ENCODE measurements at regions not wholly inside any gene's neighbourhood (a gene's known extent, or its start where the extent isn't known, plus 50 kb on each side); places are given as distances from the start of the nearest gene placed in this dataset.

GRCh38 chr3:20572473-20572872 is 386.5 kb upstream of the SGO1 start:
- intact Hi-C loops (cut with micrococcal nuclease): no loop called here
- H3K27me3 Mint-ChIP-seq (ENCODE audit: low read depth in 3 of 3): no peaks in the 10 kb centered on the region
- H3K9me3 Mint-ChIP-seq: peaks cover 4 to 17% (median 6%) of the 10 kb centered on the region in 7 donors
- H3K9me3 ChIP-seq (replicated peaks in 1 of 2; ENCODE audit: control insufficient read depth in 1 of 2, insufficient read depth in 1 of 2, low read length in 2 of 2): peaks cover 3 to 19% of the 10 kb centered on the region in 2 donors
- DNase-seq: no peak
- no peak overlapping the region for H3K9ac ChIP-seq (ENCODE audit: insufficient read depth, low read length, poor library complexity, severe bottlenecking)
- no peak overlapping the region for H3K4me3 Mint-ChIP-seq
- no peaks in the 10 kb centered on the region for H3K27me3 ChIP-seq (ENCODE audit: control insufficient read depth in 2 of 2, insufficient read depth in 2 of 2, low read length in 2 of 2)
- no peak overlapping the region for H3K4me2 ChIP-seq (replicated peaks; ENCODE audit: extremely low read depth, low read length, poor library complexity, severe bottlenecking)
- no peak overlapping the region for H2AFZ ChIP-seq (ENCODE audit: insufficient read depth, low read depth, low read length, poor library complexity, severe bottlenecking)
- no peaks in the 10 kb centered on the region for H3K4me1 ChIP-seq (ENCODE audit: control insufficient read depth in 1 of 2, insufficient read depth in 2 of 2, low read length in 2 of 2)
- H3K36me3 Mint-ChIP-seq: no peaks in the 10 kb centered on the region
- H3K4me1 Mint-ChIP-seq: no peaks in the 10 kb centered on the region
- no peaks in the 10 kb centered on the region for H3K36me3 ChIP-seq (replicated peaks in 1 of 2; ENCODE audit: control insufficient read depth in 1 of 2, insufficient read depth in 2 of 2, low read length in 2 of 2)
- no peak overlapping the region for H3K4me3 ChIP-seq (replicated peaks in 1 of 3; ENCODE audit: low read depth in 2 of 3, low read length in 3 of 3)
- H4K20me1 ChIP-seq (ENCODE audit: insufficient read depth, low read length): no peaks in the 10 kb centered on the region
- no peak for TF ChIP-seq CTCF (IDR thresholded peaks at IDR 0.05)
- H3K27ac ChIP-seq (ENCODE audit: low read depth in 1 of 2, low read length in 2 of 2): no peak overlapping the region
- 100% methylated on average over 5 of the region's 5 CpGs for WGBS (ENCODE audit: insufficient coverage)
- no peaks in the 10 kb centered on the region for H3K79me2 ChIP-seq (ENCODE audit: insufficient read depth, low read length)
- H3K27ac Mint-ChIP-seq: no peak overlapping the region

- no peak overlapping the region for H3K4me3 Mint-ChIP-seq
- Histone ChIP-seq H3K9me3 (replicated peaks in 1 of 2; ENCODE audit: control insufficient read depth in 1 of 2, insufficient read depth in 1 of 2, low read length in 2 of 2) (peaks cover 3 to 14% of the 10 kb centered on the region in 2 donors), H3K4me1 (ENCODE audit: control insufficient read depth in 1 of 2, insufficient read depth in 2 of 2, low read length in 2 of 2) (no peaks in the 10 kb centered on the region), H3K27me3 (ENCODE audit: control insufficient read depth in 2 of 2, insufficient read depth in 2 of 2, low read length in 2 of 2) (no peaks in the 10 kb centered on the region), H3K27ac (ENCODE audit: low read depth in 1 of 2, low read length in 2 of 2) (no peak overlapping the region), H4K20me1 (ENCODE audit: insufficient read depth, low read length) (no peaks in the 10 kb centered on the region), H3K4me2 (replicated peaks; ENCODE audit: extremely low read depth, low read length, poor library complexity, severe bottlenecking) (no peak overlapping the region), H2AFZ (ENCODE audit: insufficient read depth, low read depth, low read length, poor library complexity, severe bottlenecking) (no peak overlapping the region), H3K36me3 (replicated peaks in 1 of 2; ENCODE audit: control insufficient read depth in 1 of 2, insufficient read depth in 2 of 2, low read length in 2 of 2) (no peaks in the 10 kb centered on the region), H3K9ac (ENCODE audit: insufficient read depth, low read length, poor library complexity, severe bottlenecking) (no peak overlapping the region), H3K79me2 (ENCODE audit: insufficient read depth, low read length) (no peaks in the 10 kb centered on the region), H3K4me3 (replicated peaks in 1 of 3; ENCODE audit: low read depth in 2 of 3, low read length in 3 of 3) (no peak overlapping the region)
- no peak for DNase-seq
- no peaks in the 10 kb centered on the region for H3K4me1 Mint-ChIP-seq
- intact Hi-C loops (cut with micrococcal nuclease): no loop called here
- no peak for TF ChIP-seq CTCF (IDR thresholded peaks at IDR 0.05)
- no peak overlapping the region for H3K27ac Mint-ChIP-seq
- WGBS (ENCODE audit: insufficient coverage): 0% methylated on average over 1 of the region's 2 CpGs
- H3K27me3 Mint-ChIP-seq (ENCODE audit: low read depth in 3 of 3): no peaks in the 10 kb centered on the region
- H3K9me3 Mint-ChIP-seq: peaks cover 0 to 15% (median 6%) of the 10 kb centered on the region in 7 donors
- H3K36me3 Mint-ChIP-seq: no peaks in the 10 kb centered on the region
Measured at GRCh38 chr3:20569310-20569709, 383.3 kb upstream of the SGO1 start.

Data from CD14-positive monocyte (primary cell).